Fibroblast of the aortic adventitia (primary cell): ENCODE measurements at regions not wholly inside any gene's neighbourhood (a gene's known extent, or its start where the extent isn't known, plus 50 kb on each side); places are given as distances from the start of the nearest gene placed in this dataset.

ENCODE experiments used
- DNase-seq: peaks from one replicate; pipeline ENCODE4 v3.0.0-alpha.2; 2010; ENCODE audit warnings: low read depth
- H3K4me3 ChIP-seq: 2 replicates; pipeline ENCODE4 v1.5.1; 2011; ENCODE audit warnings: low read depth, mild to moderate bottlenecking, control low read depth, low read length, moderate library complexity
- CTCF ChIP-seq: IDR thresholded peaks from 2 replicates; pipeline ENCODE4 v1.5.1; 2011; ENCODE audit warnings: mild to moderate bottlenecking, low read length, control low read depth, inconsistent platforms; ENCODE audit not compliant: insufficient read depth

DNA sequence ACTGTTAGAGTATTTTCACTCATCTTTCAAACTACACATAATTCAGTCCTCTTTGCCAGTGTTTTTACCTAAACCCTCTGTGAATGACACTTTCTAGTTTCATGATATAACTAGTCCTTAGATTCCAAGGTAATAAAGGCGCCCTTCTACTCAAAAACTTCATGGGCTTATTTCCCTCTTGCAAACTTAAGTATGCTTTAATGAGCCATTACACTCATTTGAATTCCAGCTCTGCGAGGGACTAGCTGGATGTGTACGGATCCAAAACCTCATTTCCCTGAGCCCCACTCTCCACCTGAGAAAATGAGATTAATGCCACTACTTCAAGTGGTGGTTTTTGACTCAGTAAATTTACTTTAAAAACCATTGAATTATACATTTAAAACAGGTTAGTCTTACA is 141.1 kb downstream of the NDUFA12 start:
- no peak for TF ChIP-seq CTCF
- no peak for DNase-seq
- no peak overlapping the region for H3K4me3 ChIP-seq

DNA sequence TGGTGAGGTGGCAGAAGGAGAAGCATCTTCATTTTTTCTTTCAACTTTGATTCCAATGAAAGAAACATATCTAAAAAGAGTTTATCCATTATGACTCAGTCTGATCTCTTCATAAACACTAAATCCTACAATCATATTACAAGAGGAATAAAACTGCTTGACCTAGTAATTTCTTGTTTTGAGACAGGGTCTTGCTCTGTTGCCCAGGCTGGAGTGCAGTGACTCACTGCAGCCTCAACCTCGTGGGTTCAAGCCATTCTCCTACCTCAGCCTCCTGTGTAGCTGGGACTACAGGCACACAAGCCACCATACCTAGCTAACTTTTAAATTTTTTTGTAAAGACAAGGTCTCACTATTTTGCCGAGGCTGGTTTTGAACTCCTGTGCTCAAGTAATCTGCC is 147.2 kb downstream of the NDUFA12 start:
- no peak for DNase-seq
- TF ChIP-seq CTCF: no peak
- H3K4me3 ChIP-seq: no peak overlapping the region

GRCh38 chr12:94855853-94856252 is 147.6 kb downstream of the NDUFA12 start:
- DNase-seq: no peak
- TF ChIP-seq CTCF: no peak
- no peak overlapping the region for H3K4me3 ChIP-seq

GRCh38 chr12:94851396-94852028 is 152.0 kb downstream of the NDUFA12 start:
- no peak for DNase-seq
- H3K4me3 ChIP-seq: no peak overlapping the region
- TF ChIP-seq CTCF: no peak

- no peak for TF ChIP-seq CTCF
- no peak for DNase-seq
- H3K4me3 ChIP-seq: no peak overlapping the region
Observed at GRCh38 chr12:94849411-94849976, 154.0 kb downstream of the NDUFA12 start.

DNA sequence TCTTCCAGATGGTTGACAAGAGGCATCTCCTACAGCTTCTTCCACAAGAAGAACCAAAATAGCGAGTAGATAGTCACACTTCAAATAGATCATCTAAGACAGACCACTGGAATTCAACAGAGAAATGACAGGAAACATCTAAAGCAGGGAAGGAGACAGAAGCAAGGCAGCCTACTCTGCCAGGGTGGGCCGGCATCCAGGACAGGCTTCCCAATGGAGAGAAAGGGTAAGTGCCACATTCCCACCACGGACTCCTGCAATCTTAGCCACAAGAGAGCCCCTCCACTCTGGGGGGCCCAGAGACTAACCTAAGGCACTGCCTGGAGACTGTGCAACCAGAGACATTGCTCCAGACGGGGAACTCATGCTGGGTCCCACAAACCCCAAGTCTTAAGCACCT is 154.5 kb downstream of the NDUFA12 start:
- no peak overlapping the region for H3K4me3 ChIP-seq
- TF ChIP-seq CTCF: no peak
- no peak for DNase-seq

- no peak overlapping the region for H3K4me3 ChIP-seq
- no peak for TF ChIP-seq CTCF
- no peak for DNase-seq
Observed at GRCh38 chr12:94845110-94845509, 158.4 kb downstream of the NDUFA12 start.
